ENCODE measurements at regions not wholly inside any gene's neighbourhood (a gene's known extent, or its start where the extent isn't known, plus 50 kb on each side); places are given as distances from the start of the nearest gene placed in this dataset.
"Not testable (repeated sequence)": the region's sequence is repeated elsewhere in the genome, so short reads cannot be mapped to it uniquely, and the experiment has no call there.

- no peak for TF ChIP-seq CTCF (IDR thresholded peaks at IDR 0.05; ENCODE audit: extremely low read depth, insufficient read depth, missing control alignments)
- no peak for DNase-seq (ENCODE audit: low spot score)
- in situ Hi-C loops (cut with MboI; ENCODE audit: low pct_unique_long_range_greater_than_20kb, low sequenced_read_pairs, unreplicated experiment), result no loop called here
Measured at GRCh38 chr6:99668036-99668705, 61.5 kb downstream of the PRDM13 start.

- no peak for TF ChIP-seq CTCF (IDR thresholded peaks at IDR 0.05; ENCODE audit: extremely low read depth, insufficient read depth, missing control alignments)
- no peak for DNase-seq (ENCODE audit: low spot score)
- in situ Hi-C loops (cut with MboI; ENCODE audit: low pct_unique_long_range_greater_than_20kb, low sequenced_read_pairs, unreplicated experiment), result no loop called here
Measured at GRCh38 chr6:99689916-99690685, 83.5 kb downstream of the PRDM13 start.

- DNase-seq (ENCODE audit: low spot score); in situ Hi-C loops (cut with MboI; ENCODE audit: low pct_unique_long_range_greater_than_20kb, low sequenced_read_pairs, unreplicated experiment): not testable (repeated sequence)
Measured at GRCh38 chr6:99702287-99702686, 95.7 kb downstream of the PRDM13 start.

GRCh38 chr6:99709062-99709461, 102.4 kb downstream of the PRDM13 start:
- in situ Hi-C loops (cut with MboI; ENCODE audit: low pct_unique_long_range_greater_than_20kb, low sequenced_read_pairs, unreplicated experiment), result no loop called here
- DNase-seq (ENCODE audit: low spot score), result no peak
- no peak for TF ChIP-seq CTCF (IDR thresholded peaks at IDR 0.05; ENCODE audit: extremely low read depth, insufficient read depth, missing control alignments)

GRCh38 chr6:99711302-99711701, 104.7 kb downstream of the PRDM13 start:
- DNase-seq (ENCODE audit: low spot score), result no peak
- no peak for TF ChIP-seq CTCF (IDR thresholded peaks at IDR 0.05; ENCODE audit: extremely low read depth, insufficient read depth, missing control alignments)
- in situ Hi-C loops (cut with MboI; ENCODE audit: low pct_unique_long_range_greater_than_20kb, low sequenced_read_pairs, unreplicated experiment), result no loop called here

GRCh38 chr6:99711925-99712324, 105.3 kb downstream of the PRDM13 start:
- in situ Hi-C loops (cut with MboI; ENCODE audit: low pct_unique_long_range_greater_than_20kb, low sequenced_read_pairs, unreplicated experiment), result no loop called here
- no peak for DNase-seq (ENCODE audit: low spot score)
- no peak for TF ChIP-seq CTCF (IDR thresholded peaks at IDR 0.05; ENCODE audit: extremely low read depth, insufficient read depth, missing control alignments)

GRCh38 chr6:99712519-99712918, 105.9 kb downstream of the PRDM13 start:
- no peak for DNase-seq (ENCODE audit: low spot score)
- in situ Hi-C loops (cut with MboI; ENCODE audit: low pct_unique_long_range_greater_than_20kb, low sequenced_read_pairs, unreplicated experiment), result no loop called here
- TF ChIP-seq CTCF (IDR thresholded peaks at IDR 0.05; ENCODE audit: extremely low read depth, insufficient read depth, missing control alignments), result no peak

GRCh38 chr6:99722043-99722442, 115.4 kb downstream of the PRDM13 start:
- in situ Hi-C loops (cut with MboI; ENCODE audit: low pct_unique_long_range_greater_than_20kb, low sequenced_read_pairs, unreplicated experiment); DNase-seq (ENCODE audit: low spot score): not testable (repeated sequence)

- in situ Hi-C loops (cut with MboI; ENCODE audit: low pct_unique_long_range_greater_than_20kb, low sequenced_read_pairs, unreplicated experiment), result loop anchor here (25.0 kb wide), 1 partner anchor 268 kb away; no protein-coding TSS in a partner anchor
- not testable (repeated sequence) for DNase-seq (ENCODE audit: low spot score)
Measured at GRCh38 chr6:99730237-99730636, 123.6 kb downstream of the PRDM13 start.
